Fibroblast of the aortic adventitia (primary cell): ENCODE measurements at regions not wholly inside any gene's neighbourhood (a gene's known extent, or its start where the extent isn't known, plus 50 kb on each side); places are given as distances from the start of the nearest gene placed in this dataset.

Experiments used
- DNase-seq: peaks from one replicate; pipeline ENCODE4 v3.0.0-alpha.2; 2010; ENCODE audit warnings: low read depth
- H3K4me3 ChIP-seq: 2 replicates; pipeline ENCODE4 v1.5.1; 2011; ENCODE audit warnings: low read depth, mild to moderate bottlenecking, control low read depth, low read length, moderate library complexity
- TF ChIP-seq, protein P1 (sequence below): IDR thresholded peaks from 2 replicates; pipeline ENCODE4 v1.5.1; 2011; ENCODE audit warnings: mild to moderate bottlenecking, low read length, control low read depth, inconsistent platforms; ENCODE audit not compliant: insufficient read depth

DNA sequence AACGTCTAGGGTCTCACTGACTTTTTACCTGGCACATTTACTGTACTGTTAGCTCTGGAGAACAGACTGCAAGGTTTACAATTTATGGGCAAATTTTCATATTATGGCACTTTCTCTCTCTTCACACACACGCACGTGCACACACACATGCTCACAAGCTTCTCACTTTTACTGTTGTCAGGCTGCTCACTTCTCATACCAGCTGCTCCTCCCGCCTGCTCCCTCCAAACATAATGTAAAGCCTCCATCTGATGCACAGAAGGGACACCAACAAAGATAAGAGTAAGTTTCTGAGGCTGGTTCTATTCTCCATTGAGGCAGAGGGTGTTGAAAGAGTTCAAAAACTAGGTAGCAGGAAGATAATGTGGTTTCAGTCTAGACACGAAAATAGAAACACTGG, 128.9 kb upstream of the DCLK2 start:
- no peak for DNase-seq
- TF ChIP-seq, protein P1, sequence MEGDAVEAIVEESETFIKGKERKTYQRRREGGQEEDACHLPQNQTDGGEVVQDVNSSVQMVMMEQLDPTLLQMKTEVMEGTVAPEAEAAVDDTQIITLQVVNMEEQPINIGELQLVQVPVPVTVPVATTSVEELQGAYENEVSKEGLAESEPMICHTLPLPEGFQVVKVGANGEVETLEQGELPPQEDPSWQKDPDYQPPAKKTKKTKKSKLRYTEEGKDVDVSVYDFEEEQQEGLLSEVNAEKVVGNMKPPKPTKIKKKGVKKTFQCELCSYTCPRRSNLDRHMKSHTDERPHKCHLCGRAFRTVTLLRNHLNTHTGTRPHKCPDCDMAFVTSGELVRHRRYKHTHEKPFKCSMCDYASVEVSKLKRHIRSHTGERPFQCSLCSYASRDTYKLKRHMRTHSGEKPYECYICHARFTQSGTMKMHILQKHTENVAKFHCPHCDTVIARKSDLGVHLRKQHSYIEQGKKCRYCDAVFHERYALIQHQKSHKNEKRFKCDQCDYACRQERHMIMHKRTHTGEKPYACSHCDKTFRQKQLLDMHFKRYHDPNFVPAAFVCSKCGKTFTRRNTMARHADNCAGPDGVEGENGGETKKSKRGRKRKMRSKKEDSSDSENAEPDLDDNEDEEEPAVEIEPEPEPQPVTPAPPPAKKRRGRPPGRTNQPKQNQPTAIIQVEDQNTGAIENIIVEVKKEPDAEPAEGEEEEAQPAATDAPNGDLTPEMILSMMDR, result no peak
- H3K4me3 ChIP-seq, result no peak overlapping the region

DNA sequence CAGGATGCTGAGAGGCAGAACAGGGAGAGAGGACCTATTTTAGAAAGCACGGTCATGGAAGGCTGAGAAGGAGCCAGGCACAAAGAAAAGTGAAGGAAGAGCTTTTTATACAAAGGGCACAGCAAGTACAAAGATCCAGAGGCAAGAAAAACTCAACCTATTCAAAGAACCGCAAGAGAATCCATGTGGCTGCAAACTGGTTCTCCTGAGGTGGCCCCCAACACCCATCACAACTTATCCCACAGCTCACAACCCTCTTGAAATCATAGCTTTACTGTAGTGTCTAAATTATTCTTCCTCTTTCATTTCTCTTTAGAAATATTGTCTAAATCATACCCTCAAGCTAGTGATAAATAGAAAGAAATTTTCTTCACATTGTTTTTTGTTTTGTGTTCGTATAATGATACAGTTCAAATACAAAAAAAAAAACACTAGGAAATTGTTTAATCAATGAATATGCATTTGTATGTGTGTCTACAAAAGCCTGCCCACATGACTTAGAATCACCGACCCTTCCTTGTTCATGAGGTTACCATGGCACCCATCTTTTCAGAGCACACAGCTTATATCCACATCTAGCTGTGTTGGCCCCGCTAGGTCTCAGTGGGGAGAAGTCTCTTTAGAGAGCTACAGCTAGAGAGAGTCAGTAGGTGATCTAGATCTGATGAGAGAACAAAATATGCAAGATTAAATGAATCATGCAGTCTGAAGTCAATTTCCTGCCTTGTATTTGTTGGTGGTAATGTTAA, 126.9 kb upstream of the DCLK2 start:
- DNase-seq, result no peak
- H3K4me3 ChIP-seq, result no peak overlapping the region
- TF ChIP-seq, protein P1, result no peak

DNA sequence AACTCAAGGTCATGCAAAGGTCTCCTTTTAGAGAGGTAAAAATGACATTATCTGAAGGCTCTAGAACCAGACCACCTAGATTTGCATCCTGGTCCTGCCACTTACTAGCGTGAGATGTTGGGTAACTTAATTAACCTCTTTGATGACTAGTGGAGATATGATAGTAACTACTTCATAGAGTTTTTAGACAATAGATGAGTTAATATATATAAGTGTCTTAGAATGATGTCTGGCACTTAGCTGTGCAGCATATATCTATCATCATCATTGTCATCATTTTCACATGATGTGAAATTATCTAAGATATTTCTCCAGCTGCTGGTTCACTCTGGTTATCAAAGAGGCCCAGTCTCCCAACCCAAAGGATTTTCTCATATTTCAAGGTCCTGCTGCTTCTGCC, 126.1 kb upstream of the DCLK2 start:
- TF ChIP-seq, protein P1, result no peak

DNA sequence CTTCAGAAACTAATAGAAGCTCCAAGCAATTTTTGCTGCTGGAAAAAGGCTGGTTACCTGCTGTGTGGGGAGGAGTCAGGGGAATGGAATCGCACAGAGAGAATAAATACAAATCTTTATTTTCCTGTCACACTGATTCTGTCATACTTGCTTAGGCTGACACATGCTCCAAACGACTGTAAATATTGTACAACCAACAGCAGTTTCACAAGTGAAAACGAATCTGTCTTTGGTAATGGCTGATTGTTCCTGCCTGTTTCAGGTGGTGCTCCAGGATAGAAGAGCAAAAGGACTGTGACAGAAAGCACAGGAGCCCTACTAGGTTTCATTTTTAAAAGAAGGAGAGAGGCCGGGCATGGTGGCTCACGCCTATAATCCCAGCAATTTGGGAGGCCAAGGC, 125.5 kb upstream of the DCLK2 start:
- TF ChIP-seq, protein P1, result no peak
- no peak for DNase-seq

More for the DNA sequence above, 126.1 kb upstream of the DCLK2 start:
- H3K4me3 ChIP-seq, result no peak overlapping the region
- no peak for DNase-seq

DNA sequence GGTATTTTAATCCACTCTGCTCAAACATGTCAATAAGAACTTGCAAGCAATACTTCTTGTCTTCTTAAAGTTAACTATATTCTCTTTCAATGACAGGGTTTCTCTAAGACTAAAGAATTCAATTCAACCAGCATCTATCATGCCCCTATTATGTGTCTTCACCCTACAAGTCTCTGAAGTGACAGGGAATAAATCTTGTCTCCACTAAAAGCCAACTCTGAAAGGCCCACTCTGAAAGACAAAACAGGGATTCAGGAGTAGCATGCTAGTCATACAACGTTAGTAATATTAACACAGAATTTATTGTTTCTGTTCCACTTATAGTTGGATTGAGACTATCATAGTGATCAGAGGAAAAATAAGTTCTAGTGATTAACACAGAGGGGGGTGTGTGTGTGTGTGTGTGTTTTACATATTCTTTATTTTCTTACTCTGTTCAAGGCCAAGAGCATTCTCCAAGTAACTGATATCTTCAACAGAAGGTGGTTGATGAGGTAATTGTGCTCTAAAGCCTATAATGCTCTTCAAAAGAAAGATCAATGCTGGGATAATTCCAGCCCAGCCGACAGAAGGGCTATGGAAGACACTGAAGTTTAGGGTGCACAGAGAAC, 122.4 kb upstream of the DCLK2 start:
- TF ChIP-seq, protein P1, result no peak
- H3K4me3 ChIP-seq, result no peak overlapping the region
- DNase-seq, result no peak

More for the DNA sequence above, 125.5 kb upstream of the DCLK2 start:
- no peak overlapping the region for H3K4me3 ChIP-seq

DNA sequence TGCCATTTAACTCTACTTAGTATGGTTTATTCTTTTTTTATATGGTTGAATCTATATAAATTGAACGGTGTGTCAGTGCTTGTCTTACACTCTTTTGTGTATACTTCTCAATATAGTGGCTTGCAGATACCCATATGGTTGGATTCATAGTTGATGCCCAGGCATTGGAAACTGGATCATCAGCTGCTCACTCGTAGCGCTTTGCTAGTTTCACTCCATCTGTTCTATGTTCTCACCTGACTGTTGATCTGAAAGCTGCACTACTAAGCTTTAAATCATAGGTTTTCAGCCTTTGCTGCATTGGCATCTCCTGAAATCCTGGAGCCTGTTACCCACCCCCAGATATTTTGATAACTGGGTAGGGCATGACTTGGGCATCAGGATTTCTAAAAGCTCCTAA, 121.6 kb upstream of the DCLK2 start:
- TF ChIP-seq, protein P1, result no peak
- DNase-seq, result no peak
- no peak overlapping the region for H3K4me3 ChIP-seq
